ENCODE measurements at regions not wholly inside any gene's neighbourhood (a gene's known extent, or its start where the extent isn't known, plus 50 kb on each side); places are given as distances from the start of the nearest gene placed in this dataset.

DNA sequence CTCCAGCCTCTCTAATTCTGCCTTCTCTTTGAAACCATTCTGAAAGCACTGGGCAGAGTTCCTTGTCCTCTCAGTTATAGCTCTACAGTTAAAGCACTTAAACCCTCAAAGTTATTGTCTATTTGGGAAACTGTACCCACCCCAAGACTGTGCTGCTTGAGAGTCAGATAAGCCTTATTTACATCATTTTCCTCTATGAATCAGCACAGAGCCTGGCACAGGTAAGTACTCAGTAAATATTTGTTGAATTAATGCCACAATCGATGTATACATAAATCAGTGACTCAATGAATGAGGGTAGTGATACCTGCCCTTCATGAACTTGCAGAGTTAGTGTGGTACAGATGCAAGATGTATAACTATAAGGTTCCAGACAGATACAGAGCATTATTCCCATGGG lies 549.4 kb upstream of the KLF4 start:
- TF ChIP-seq, protein P1, sequence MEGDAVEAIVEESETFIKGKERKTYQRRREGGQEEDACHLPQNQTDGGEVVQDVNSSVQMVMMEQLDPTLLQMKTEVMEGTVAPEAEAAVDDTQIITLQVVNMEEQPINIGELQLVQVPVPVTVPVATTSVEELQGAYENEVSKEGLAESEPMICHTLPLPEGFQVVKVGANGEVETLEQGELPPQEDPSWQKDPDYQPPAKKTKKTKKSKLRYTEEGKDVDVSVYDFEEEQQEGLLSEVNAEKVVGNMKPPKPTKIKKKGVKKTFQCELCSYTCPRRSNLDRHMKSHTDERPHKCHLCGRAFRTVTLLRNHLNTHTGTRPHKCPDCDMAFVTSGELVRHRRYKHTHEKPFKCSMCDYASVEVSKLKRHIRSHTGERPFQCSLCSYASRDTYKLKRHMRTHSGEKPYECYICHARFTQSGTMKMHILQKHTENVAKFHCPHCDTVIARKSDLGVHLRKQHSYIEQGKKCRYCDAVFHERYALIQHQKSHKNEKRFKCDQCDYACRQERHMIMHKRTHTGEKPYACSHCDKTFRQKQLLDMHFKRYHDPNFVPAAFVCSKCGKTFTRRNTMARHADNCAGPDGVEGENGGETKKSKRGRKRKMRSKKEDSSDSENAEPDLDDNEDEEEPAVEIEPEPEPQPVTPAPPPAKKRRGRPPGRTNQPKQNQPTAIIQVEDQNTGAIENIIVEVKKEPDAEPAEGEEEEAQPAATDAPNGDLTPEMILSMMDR (IDR thresholded peaks at IDR 0.05; ENCODE audit: poor library complexity) = no peak
- no peak for TF ChIP-seq EZH2 (IDR thresholded peaks at IDR 0.05; ENCODE audit: borderline replicate concordance)
